Amniotic stem cell (primary cell): ENCODE measurements at regions not wholly inside any gene's neighbourhood (a gene's known extent, or its start where the extent isn't known, plus 50 kb on each side); places are given as distances from the start of the nearest gene placed in this dataset.
"Not testable (repeated sequence)": the region's sequence is repeated elsewhere in the genome, so short reads cannot be mapped to it uniquely, and the experiment has no call there.

Experiments used
- DNase-seq: peaks from one replicate; lab custom pipeline; 2025; lab: John Stamatoyannopoulos, UW

GRCh38 chr18:47728921-47729320 is 201.5 kb downstream of the SMAD2 start:
- no peak for DNase-seq

DNA sequence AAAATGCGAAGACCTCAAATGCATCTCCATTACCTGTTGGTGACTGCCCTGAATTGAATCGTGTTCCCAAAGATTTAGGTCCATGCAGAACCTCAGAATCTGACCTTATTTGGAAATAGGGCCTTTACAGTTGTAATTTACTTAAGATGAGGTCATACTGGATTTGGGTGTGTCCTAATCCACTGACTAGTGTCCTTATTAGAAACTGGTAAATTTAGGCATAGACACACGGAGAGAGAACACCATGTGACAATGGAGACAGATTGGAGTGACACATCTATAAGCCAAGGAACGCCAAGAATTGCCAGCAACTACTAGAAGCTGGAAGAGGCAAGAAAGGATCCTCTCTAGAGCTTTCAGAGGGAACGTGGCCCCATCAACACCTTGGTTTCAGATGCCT is 203.1 kb downstream of the SMAD2 start:
- no peak for DNase-seq

DNA sequence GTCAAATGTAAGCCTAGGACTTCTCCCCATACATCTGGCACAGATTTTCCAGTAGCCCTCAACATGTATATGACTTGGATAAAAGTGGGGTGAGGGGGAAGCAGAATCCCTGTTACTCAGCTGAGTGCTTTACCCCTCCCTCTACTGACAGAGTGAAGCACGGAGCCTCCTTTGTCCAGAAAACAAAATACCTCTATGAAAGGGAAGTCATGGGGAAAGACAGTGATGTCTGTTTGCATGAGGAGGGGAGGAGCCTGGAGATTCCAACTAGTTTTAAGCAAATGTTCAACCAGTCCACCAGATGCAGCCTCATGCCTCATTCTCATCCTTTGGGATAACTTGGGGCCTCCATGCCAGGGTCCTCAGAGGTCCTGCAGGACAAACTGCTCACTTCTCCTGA is 203.9 kb downstream of the SMAD2 start:
- DNase-seq = no peak

DNA sequence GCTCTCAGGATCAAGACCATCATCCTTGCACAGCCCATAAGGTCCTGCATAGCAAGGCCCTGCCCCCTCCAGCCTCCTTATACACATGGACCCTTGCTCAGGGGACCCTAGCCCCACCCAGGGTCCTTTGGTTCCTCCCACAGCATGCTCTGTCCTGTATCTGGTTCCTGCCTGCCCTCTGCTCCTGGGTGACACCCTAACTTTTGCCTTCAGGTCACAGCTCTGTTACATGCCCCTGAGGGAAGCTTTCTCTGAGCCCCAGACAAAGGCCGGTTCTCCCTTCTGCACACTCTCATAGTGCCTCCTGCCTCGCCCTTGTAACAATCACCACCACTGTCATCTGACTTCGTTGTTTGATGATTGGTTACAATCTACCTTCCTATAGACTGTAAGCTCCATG is 204.8 kb downstream of the SMAD2 start:
- no peak for DNase-seq

- no peak for DNase-seq
Measured at GRCh38 chr18:47724186-47724975, 206.1 kb downstream of the SMAD2 start.

DNA sequence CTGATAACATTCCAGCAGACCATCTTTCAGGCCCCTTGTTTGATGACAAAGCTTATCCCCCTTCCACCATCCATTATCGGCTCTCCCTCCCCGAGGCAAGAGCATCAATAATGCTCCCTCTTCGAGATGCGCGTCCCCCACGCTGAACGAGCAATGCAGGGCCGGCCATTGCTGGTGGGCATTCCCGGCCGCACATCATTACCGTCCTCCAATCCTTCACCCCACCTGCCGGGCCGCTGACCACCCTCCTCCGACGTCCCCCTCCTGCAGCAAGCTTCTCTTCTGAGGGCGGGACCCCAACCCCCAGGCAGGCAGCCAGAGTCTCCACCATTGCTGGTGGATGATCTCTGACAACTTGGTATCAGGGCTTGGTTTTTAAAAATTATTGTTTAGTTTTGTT is 208.6 kb downstream of the SMAD2 start:
- no peak for DNase-seq

DNA sequence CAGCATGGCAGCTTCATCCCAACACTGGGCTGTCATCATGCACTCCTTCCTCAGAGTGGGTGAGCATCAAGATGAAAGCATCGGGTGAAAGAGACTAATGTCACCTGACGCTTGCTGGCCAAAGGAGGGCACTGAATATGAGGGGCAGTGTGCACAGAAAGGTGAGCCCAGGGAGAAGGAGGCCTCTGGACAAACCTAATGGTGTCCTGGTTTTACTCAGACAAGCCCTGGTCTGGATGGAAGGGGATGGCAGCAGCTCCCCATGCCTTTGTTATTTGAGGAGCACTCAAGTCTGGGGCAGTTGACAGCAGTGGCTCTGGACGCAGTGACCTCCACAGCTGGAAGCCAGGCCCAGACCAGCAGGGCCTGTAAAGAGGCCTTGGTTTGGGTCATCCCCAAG is 209.7 kb downstream of the SMAD2 start:
- DNase-seq = no peak

DNA sequence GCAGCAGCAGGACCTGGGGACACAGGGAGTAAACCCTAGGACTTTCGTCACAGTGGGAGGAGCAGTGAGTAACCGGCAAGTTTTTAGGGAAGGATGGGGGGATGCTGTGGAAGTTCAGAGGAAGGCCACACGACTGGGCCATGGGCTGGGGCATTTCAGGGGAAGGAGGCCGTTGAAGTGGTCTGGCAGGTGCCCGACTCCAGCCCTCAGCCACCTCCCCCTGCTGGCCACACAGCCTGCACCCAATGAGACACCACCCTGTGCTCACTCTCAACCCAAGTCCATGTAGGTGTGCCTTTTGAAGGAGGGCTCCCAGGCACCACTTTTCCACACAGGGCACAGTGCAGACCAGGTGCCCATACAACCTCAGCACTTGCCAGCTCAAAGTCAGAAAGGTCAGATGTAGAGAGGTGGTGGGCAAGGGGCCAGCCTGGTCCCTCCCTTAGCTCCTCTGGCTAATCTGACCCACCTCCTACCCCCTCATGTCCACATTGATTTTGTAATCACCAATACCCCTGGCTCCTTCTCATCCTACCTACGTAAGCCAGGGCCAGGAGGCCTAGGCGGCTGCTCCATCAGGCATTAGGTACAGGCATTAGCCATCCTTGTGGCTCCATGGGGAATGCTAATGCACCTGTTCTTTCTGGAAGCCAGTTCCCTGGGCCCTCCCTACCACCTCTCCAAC is 211.2 kb downstream of the SMAD2 start:
- DNase-seq = no peak

DNA sequence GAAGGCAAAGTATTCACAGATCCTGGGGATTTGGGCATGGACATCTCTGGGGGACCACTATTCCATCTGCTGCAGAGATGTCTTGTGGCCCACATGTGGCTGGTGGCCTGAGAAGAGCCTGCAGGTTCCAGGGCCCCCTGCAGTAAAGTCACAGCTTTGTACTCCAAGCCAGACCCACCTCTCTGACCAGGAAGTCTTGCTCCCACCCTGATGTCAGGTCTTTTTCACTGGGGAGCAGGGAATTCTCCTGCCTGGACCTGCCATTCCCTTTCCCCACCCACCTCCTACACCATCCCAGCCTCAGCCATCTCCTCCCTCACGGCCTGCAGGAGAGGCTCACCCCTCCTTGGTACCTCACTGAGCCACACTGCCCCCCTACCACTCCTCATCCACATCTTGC is 211.8 kb downstream of the SMAD2 start:
- no peak for DNase-seq

DNA sequence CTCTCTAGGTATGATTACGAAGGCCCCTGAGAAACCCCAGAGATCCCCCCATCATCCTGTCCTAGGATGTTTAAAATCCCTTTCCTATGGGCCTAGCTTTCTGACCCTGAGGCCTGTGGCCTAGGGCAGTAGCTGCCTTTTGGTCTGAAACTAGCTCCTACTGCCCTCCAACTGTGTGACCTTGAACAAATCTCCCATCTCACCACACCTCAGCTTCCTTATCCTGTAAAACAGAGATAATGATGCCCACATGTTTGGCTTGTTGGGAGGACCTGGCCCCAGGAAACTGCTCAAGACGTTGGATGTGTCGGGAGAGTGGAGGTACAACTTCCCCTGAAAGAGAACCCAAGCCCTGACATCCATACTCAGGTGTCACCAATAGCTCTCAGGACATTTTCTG is 213.2 kb downstream of the SMAD2 start:
- DNase-seq = no peak

GRCh38 chr18:47716632-47717185 is 213.8 kb downstream of the SMAD2 start:
- no peak for DNase-seq

DNA sequence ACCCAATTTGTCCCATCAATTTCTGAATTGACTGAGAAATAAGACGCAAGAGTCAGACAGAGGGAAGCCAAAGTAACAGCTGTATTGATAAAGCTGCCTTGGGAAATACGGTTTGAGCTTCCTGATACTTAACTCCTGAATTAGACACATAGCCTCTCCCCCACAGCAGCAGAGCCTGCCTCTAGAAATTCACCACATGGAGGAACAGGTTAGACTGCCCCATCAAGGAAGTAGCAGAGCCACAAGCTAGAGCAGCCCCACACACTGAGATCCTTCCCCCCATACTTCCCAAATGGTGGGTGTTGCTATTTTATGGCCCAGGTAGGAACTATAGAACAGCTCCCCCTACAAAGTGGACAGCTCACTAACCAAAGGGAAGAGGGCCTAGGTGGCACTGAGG is 220.0 kb downstream of the SMAD2 start:
- no peak for DNase-seq

- no peak for DNase-seq
Measured at GRCh38 chr18:47709556-47709955, 220.9 kb downstream of the SMAD2 start.

DNA sequence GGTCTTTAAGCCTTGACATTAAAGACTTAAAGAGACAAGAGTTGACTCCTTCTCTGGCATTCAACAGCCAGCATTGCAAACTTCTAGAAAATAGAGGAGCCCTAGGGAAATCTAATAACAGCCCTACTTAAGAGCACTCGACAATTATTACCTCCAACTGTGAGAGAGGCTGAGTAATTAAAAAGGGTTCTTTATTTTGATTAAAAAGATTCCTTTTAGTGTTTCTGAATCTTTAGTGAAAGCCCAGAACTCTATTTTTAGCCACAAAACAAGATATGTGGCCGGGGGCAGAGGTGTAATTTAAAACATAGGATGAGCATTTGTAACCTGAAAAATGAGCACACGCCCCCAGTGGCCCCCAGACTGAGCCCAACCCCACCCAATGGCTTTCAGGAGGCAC is 222.3 kb downstream of the SMAD2 start:
- no peak for DNase-seq

DNA sequence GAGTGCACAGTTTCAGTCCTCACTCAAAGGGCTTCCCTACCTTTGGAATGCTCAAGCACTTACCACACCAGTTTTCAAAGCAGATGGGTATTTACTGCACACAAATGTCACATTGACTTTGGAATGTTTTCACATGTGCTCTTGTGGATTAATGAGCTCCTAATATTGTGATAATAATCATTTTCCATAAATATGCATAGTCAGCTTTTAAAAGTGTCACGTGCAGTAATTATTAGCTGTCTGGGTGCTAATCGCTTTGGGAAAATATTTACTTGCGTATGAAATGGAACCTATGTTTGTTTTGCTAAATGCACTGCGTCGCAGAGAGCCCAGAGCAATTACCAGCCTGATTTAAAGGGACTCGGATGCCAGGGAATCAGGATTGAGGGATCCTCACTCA is 229.3 kb downstream of the SMAD2 start:
- DNase-seq = no peak

- DNase-seq = no peak
Measured at GRCh38 chr18:47696870-47697269, 233.6 kb downstream of the SMAD2 start.

DNA sequence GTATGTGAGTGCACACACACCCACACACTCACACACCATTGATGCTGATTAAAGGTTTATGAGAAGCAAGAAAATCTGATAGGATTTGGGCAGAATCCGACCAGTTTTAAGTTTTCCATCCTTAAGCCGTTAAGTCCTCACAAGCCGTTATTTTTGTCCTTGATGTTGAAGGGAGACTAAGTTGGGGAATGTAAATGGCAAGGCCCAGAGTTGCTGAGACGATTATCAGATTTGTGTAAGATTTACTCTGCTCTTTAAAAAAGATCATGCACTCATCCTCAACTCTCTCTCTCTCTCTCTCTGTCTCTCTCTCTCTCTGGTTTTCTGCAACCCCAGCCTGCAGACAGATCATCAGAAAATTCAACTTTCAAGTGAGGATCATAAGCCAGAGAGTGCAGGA is 238.8 kb downstream of the SMAD2 start:
- DNase-seq = no peak

- not testable (repeated sequence) for DNase-seq
Measured at GRCh38 chr18:47690778-47691177, 239.7 kb downstream of the SMAD2 start.

DNA sequence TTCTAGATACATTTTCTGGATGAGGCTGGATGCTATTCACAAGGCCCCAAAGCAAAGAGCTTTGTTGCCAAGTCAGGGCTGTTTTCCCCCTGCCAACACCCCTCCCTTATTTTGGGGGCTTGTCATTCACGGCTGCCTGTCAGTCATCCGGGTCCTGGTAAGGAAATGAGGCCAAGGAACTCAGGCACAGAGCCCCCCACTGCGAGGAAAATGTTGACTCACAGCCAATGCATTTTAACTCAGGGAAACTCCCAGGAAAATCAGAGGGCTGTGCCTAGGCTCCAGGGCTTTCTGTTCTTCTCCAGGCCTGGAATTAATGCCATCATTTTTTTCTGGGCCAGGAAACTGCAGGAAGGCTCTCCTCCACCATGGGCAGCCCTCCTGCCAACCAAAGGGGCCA is 241.1 kb downstream of the SMAD2 start:
- no peak for DNase-seq

DNA sequence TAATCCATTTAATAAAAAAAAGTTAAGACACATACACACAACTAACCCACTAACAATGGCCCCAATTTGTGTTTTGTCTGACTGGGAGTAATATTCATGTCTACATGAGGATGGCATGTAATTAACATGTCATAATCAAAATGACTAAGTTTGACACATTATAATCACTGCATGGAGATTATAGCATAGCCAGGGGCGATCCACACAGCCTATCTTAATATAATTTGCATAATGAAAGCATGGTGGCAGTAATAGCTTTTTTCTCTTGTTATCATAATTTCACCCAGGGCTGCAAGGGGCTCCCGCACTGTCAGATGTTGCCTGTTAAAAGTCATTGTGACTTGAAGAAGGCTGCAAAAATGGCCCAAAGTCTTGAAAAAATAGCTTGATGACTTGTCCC is 243.7 kb downstream of the SMAD2 start:
- no peak for DNase-seq

GRCh38 chr18:47683774-47684173 is 246.7 kb downstream of the SMAD2 start:
- DNase-seq = no peak

DNA sequence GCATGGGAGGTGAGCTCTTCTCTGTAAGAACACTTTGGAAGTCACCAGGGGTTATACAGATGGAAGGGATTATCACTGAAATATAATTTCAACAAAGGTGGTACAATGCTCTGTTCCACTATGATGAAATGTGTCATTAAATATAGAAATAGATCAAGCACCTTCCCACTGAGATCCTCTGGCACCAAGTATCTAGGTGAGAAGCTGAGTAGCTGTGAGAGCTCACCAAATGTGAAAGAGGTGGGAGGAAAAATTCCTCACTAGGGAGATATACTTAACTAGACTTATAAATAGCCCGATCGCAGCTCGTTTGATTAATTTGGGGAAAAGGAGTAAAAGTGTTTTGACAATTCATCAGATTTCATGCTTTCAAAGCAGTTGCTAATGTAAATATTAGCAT is 247.6 kb downstream of the SMAD2 start:
- no peak for DNase-seq

GRCh38 chr18:47680488-47680887 is 250.0 kb downstream of the SMAD2 start:
- no peak for DNase-seq

DNA sequence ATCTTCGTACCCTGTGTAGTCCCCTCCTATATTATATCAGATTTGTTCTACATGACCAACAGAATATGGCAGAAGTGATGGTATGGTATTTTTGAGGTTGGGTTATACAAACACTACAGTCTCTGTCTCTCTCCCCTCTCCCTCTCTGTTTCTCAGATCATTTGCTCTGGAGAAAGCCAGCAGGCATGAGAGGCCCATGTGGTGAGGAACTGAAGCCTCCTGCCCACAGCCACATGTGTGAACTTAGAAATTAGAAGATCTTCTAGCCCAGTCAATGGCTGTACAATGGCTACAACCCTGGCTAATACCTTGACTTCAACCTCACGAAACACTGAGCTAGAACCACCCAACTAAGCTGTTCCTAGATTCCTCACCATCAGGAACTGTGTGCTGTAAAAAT is 250.6 kb downstream of the SMAD2 start:
- no peak for DNase-seq
